ENCODE measurements at regions not wholly inside any gene's neighbourhood (a gene's known extent, or its start where the extent isn't known, plus 50 kb on each side); places are given as distances from the start of the nearest gene placed in this dataset.

- TF ChIP-seq POLR2A (IDR thresholded peaks at IDR 0.05) (no peak), CTCF (IDR thresholded peaks at IDR 0.05) (no peak)
Measured at GRCh38 chr7:24152877-24153472, 131.0 kb upstream of the NPY start.
